Endodermal cell (in vitro differentiated cells): ENCODE measurements at regions not wholly inside any gene's neighbourhood (a gene's known extent, or its start where the extent isn't known, plus 50 kb on each side); places are given as distances from the start of the nearest gene placed in this dataset.
A peak's percentile ranks its signal among the peaks of the same experiment; 100 is the strongest.

Experiments
- DNase-seq: peaks from one replicate; pipeline ENCODE4 v3.0.0-alpha.2; 2017
- H3K27ac ChIP-seq: 2 replicates; pipeline ENCODE4 v1.5.1; 2013; ENCODE audit warnings: mild to moderate bottlenecking, low read depth, low read length, moderate library complexity
- H3K27me3 ChIP-seq: 2 replicates; pipeline ENCODE4 v1.6.1; 2013; ENCODE audit warnings: mild to moderate bottlenecking, low read length, moderate library complexity; ENCODE audit not compliant: insufficient read depth, control insufficient read depth, poor library complexity, severe bottlenecking
- H3K36me3 ChIP-seq: 2 replicates; pipeline ENCODE4 v1.7.0; 2013; ENCODE audit warnings: mild to moderate bottlenecking, low read length, moderate library complexity; ENCODE audit not compliant: control insufficient read depth, insufficient read depth
- H3K4me1 ChIP-seq: one replicate; pipeline ENCODE4 v1.7.0; 2013; ENCODE audit warnings: low read length; ENCODE audit not compliant: control insufficient read depth, insufficient read depth
- H3K4me3 ChIP-seq: 2 replicates; pipeline ENCODE4 v1.5.1; 2013; ENCODE audit warnings: mild to moderate bottlenecking, low read length, moderate library complexity
- H3K9ac ChIP-seq: 2 replicates; pipeline ENCODE4 v1.6.1; 2013; ENCODE audit warnings: mild to moderate bottlenecking, low read length, moderate library complexity; ENCODE audit not compliant: poor library complexity, severe bottlenecking; ENCODE audit errors: extremely low read depth
- H3K9me3 ChIP-seq: 2 replicates; pipeline ENCODE4 v1.6.1; 2013; ENCODE audit warnings: mild to moderate bottlenecking, low read length, moderate library complexity; ENCODE audit not compliant: control insufficient read depth
- H3K27ac Mint-ChIP-seq: 2 replicates; pipeline ENCODE4 v1.8.0; 2020; ENCODE audit warnings: mixed read lengths
- H3K27me3 Mint-ChIP-seq: 2 replicates; pipeline ENCODE4 v1.8.0; 2021; ENCODE audit warnings: mild to moderate bottlenecking, mixed read lengths; ENCODE audit not compliant: insufficient read depth
- H3K36me3 Mint-ChIP-seq: 2 replicates; pipeline ENCODE4 v1.8.0; 2020; ENCODE audit warnings: low read depth, mixed read lengths
- H3K4me1 Mint-ChIP-seq: 2 replicates; pipeline ENCODE4 v1.8.0; 2020; ENCODE audit warnings: mixed read lengths
- H3K4me3 Mint-ChIP-seq: 2 replicates; pipeline ENCODE4 v1.8.0; 2020; ENCODE audit warnings: mild to moderate bottlenecking, moderate library complexity, mixed read lengths
- H3K9me3 Mint-ChIP-seq: 2 replicates; pipeline ENCODE4 v1.8.0; 2020; ENCODE audit warnings: mild to moderate bottlenecking, mixed read lengths
- WGBS, 2 experiments: methylation state at CpG; one replicate each; pipeline versions ENCODE4 v1.1.5 to v1.1.7; 2013; ENCODE audit warnings: missing lambda C conversion rate in 2 of 2, mixed read lengths in 1 of 2; ENCODE audit not compliant: insufficient coverage in 1 of 2, insufficient read length in 1 of 2; 5-methylcytosine and 5-hydroxymethylcytosine counted together
- TF ChIP-seq, protein P1 (sequence below): fragments of 200-600 bp; sonication (generic); conservative IDR thresholded peaks from 2 replicates; pipeline ENCODE4 v1.5.0; 2021; ENCODE audit warnings: antibody characterized with exemption, mild to moderate bottlenecking

DNA sequence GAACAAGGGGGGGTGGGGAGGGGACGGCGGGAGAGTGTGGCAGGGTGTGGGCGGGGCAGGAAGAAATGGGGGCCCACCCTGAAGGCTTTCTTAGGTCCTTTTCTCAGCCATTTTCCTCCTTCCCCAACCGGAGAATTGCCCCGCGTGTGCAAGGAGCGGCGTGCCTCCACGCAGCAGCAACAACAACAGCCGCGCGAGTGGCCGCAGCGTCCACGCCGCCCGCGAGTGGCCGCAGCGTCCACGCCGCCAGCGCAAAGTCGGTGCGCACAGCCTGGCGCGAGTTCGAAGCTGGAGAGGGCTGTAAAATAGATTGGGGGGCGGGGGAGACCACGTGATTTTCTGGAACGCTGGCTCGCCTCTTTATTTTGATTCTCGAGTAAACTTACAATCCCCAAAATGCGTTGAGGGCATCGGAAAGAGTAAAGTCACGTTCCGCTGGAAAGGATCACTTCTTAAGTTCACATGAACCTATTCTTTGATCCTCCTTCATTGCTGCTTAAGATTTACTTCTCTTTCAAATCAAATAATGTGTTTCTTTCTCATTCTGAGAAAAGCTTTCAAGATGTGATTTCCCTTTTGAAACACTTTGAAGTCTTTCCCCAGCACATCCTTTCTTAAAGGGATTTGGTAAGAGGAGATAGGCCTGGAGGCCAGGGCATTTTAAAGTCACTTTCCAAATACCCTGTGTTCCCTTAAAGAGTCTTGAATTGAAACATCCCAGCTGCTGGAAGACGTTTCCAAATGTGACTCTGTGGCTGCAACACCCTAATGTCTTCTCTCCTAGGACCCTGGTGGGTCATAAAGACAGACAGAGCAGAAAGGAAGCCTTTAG lies 66.7 kb upstream of the ZNF217 start:
- H3K4me3 ChIP-seq, result no peak overlapping the region
- WGBS, 2 experiments, result 87 to 92% methylated on average over 34 to 37 of the region's 38 CpGs
- H3K27ac ChIP-seq, result peak overlapping the region; percentile 10
- TF ChIP-seq, protein P1, sequence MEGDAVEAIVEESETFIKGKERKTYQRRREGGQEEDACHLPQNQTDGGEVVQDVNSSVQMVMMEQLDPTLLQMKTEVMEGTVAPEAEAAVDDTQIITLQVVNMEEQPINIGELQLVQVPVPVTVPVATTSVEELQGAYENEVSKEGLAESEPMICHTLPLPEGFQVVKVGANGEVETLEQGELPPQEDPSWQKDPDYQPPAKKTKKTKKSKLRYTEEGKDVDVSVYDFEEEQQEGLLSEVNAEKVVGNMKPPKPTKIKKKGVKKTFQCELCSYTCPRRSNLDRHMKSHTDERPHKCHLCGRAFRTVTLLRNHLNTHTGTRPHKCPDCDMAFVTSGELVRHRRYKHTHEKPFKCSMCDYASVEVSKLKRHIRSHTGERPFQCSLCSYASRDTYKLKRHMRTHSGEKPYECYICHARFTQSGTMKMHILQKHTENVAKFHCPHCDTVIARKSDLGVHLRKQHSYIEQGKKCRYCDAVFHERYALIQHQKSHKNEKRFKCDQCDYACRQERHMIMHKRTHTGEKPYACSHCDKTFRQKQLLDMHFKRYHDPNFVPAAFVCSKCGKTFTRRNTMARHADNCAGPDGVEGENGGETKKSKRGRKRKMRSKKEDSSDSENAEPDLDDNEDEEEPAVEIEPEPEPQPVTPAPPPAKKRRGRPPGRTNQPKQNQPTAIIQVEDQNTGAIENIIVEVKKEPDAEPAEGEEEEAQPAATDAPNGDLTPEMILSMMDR, result no peak
- H3K27me3 Mint-ChIP-seq, result no peaks in the 10 kb centered on the region
- H3K4me1 ChIP-seq, result peaks cover 4% of the 10 kb centered on the region
- no peaks in the 10 kb centered on the region for H3K36me3 Mint-ChIP-seq
- H3K27me3 ChIP-seq, result no peaks in the 10 kb centered on the region
- DNase-seq, result no peak
- no peak overlapping the region for H3K9ac ChIP-seq
- H3K36me3 ChIP-seq, result no peaks in the 10 kb centered on the region
- peak overlapping the region; percentile 63 for H3K4me3 Mint-ChIP-seq
- H3K9me3 Mint-ChIP-seq, result no peaks in the 10 kb centered on the region
- H3K4me1 Mint-ChIP-seq, result peaks cover 32% of the 10 kb centered on the region
- no peaks in the 10 kb centered on the region for H3K9me3 ChIP-seq
- H3K27ac Mint-ChIP-seq, result no peak overlapping the region

DNA sequence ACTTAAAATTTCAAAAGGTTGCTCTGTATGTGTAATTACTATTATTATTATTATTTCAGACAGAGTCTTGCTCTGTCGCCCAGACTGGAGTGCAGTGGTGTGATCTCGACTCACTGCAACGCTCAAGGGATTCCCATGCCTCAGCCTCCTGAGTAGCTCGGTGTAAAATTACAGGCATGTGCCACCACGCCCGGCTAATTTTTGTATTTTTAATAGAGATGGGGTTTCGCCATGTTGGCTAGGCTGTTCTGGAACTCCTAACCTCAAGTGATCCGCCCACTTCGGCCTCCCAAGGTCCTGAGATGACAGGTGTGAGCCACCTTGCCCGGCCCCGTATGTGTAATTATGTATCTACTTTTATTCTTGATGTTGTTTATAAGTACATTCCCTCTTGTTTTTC lies 65.3 kb upstream of the ZNF217 start:
- Mint-ChIP-seq H3K36me3 (no peaks in the 10 kb centered on the region), H3K27ac (no peak overlapping the region), H3K4me1 (peaks cover 32% of the 10 kb centered on the region), H3K4me3 (peak overlapping the region; percentile 63), H3K27me3 (no peaks in the 10 kb centered on the region), H3K9me3 (no peaks in the 10 kb centered on the region)
- TF ChIP-seq, protein P1, result no peak
- Histone ChIP-seq H3K4me3 (no peak overlapping the region), H3K27me3 (no peaks in the 10 kb centered on the region), H3K9ac (no peak overlapping the region), H3K36me3 (no peaks in the 10 kb centered on the region), H3K4me1 (peaks cover 4% of the 10 kb centered on the region), H3K9me3 (no peaks in the 10 kb centered on the region), H3K27ac (no peak overlapping the region)
- WGBS, 2 experiments, result 94 to 100% methylated on average over 6 to 11 of the region's 11 CpGs
- DNase-seq, result no peak

DNA sequence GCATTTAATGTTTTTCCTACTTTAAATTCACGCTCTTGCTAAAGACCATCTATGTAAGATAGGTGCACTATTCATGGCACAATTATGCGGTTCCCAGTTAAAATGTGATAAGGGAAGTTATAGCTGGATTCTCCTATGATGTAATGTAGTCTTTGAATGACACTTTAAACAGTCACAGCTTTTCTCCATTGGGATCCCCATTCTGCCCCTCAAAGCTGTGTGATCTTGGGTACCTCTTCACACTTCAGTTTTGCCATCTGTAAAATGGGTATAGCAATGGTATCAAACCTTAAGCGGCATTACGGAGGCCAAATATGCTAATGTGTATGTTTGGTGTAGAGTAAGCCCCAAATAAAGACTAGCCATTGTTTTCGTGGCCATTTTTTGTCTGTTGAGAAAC lies 64.7 kb upstream of the ZNF217 start:
- Mint-ChIP-seq H3K27me3 (no peaks in the 10 kb centered on the region), H3K27ac (no peak overlapping the region), H3K4me1 (peaks cover 33% of the 10 kb centered on the region), H3K4me3 (no peak overlapping the region), H3K9me3 (no peaks in the 10 kb centered on the region), H3K36me3 (no peaks in the 10 kb centered on the region)
- H3K9ac ChIP-seq, result no peak overlapping the region
- H3K4me1 ChIP-seq, result peaks cover 4% of the 10 kb centered on the region
- H3K36me3 ChIP-seq, result no peaks in the 10 kb centered on the region
- H3K27me3 ChIP-seq, result no peaks in the 10 kb centered on the region
- H3K9me3 ChIP-seq, result no peaks in the 10 kb centered on the region
- H3K27ac ChIP-seq, result no peak overlapping the region
- no peak overlapping the region for H3K4me3 ChIP-seq
- WGBS, 2 experiments, result 99 to 100% methylated on average over 5 of the region's 5 CpGs
- DNase-seq, result no peak
- TF ChIP-seq, protein P1, result no peak
